Panc1 (cell line): ENCODE measurements at regions not wholly inside any gene's neighbourhood (a gene's known extent, or its start where the extent isn't known, plus 50 kb on each side); places are given as distances from the start of the nearest gene placed in this dataset.

Source experiments
- CTCF ChIP-seq: fragments of 450-650 bp; IDR thresholded peaks from 2 replicates; pipeline ENCODE4 v1.5.1; 2017; ENCODE audit warnings: mild to moderate bottlenecking
- TCF7L2 ChIP-seq: IDR thresholded peaks from 2 replicates; pipeline ENCODE4 v1.6.1; 2011; ENCODE audit warnings: mild to moderate bottlenecking, low read depth, low read length, inconsistent platforms

GRCh38 chr10:117927871-117928270 lies 118.9 kb downstream of the RAB11FIP2 start:
- TF ChIP-seq CTCF (no peak), TCF7L2 (no peak)
